Esophagus muscularis mucosa (tissue), 4 donors: ENCODE measurements at regions not wholly inside any gene's neighbourhood (a gene's known extent, or its start where the extent isn't known, plus 50 kb on each side); places are given as distances from the start of the nearest gene placed in this dataset.

Experiments used
- DNase-seq: peaks from one replicate; pipeline ENCODE4 v3.0.0-alpha.2; 2017; ENCODE audit errors: extremely low spot score
- H3K27ac ChIP-seq, 4 donors: fragments of 200-600 bp; sonication (generic); replicated peaks in 1 of 4; 1 replicate in 3 of 4; 2 replicates in 1 of 4; pipeline ENCODE4 v1.5.1; 2016 to 2019; ENCODE audit warnings: mild to moderate bottlenecking in 1 of 4
- H3K27me3 ChIP-seq, 4 donors: fragments of 200-600 bp; sonication (generic); one replicate each; pipeline versions ENCODE4 v1.5.1 to v1.6.0; 2016 to 2019
- H3K36me3 ChIP-seq, 4 donors: fragments of 200-600 bp; sonication (generic); one replicate each; pipeline ENCODE4 v1.5.1; 2016 to 2019
- H3K4me1 ChIP-seq, 4 donors: fragments of 200-600 bp; sonication (generic); one replicate each; pipeline ENCODE4 v1.5.1; 2016 to 2019
- H3K4me3 ChIP-seq, 4 donors: fragments of 200-600 bp; sonication (generic); 1 replicate in 2 of 4; 2 replicates in 2 of 4; pipeline ENCODE4 v1.5.1; 2016 to 2019; ENCODE audit warnings: mild to moderate bottlenecking in 4 of 4, moderate library complexity in 1 of 4
- H3K9me3 ChIP-seq, 4 donors: fragments of 200-600 bp; sonication (generic); 1 replicate in 3 of 4; 2 replicates in 1 of 4; pipeline ENCODE4 v1.5.1; 2016 to 2019
- CTCF ChIP-seq, 3 experiments: fragments of 200-600 bp in 2 of 3; fragments of 450-650 bp in 1 of 3; sonication (generic) in 2 of 3; IDR thresholded peaks; one replicate each; pipeline ENCODE4 v1.5.1; 2017 to 2019; ENCODE audit warnings: antibody characterized with exemption in 3 of 3, mild to moderate bottlenecking in 2 of 3, moderate library complexity in 1 of 3
- EP300 ChIP-seq: sonication (generic); formaldehyde crosslinking; IDR thresholded peaks from one replicate; pipeline ENCODE4 v1.6.1; 2017; ENCODE audit warnings: antibody characterized with exemption
- POLR2A ChIP-seq: fragments of 450-650 bp; IDR thresholded peaks from one replicate; pipeline ENCODE4 v1.6.1; 2017; ENCODE audit warnings: antibody characterized with exemption, moderate library complexity, mild to moderate bottlenecking, low read depth
- POLR2AphosphoS5 ChIP-seq, 2 donors: sonication (generic); formaldehyde crosslinking; IDR thresholded peaks; one replicate each; pipeline ENCODE4 v1.6.1; 2017; ENCODE audit warnings: antibody characterized with exemption in 2 of 2
- WGBS: methylation state at CpG from one replicate; pipeline ENCODE4 v1.1.5; 2018; 5-methylcytosine and 5-hydroxymethylcytosine counted together
- intact Hi-C: fragments of 100-400 bp; cut with DNase I; formaldehyde crosslinking; loops from one replicate; pipeline ENCODE4 v1.15.1; 2023

GRCh38 chr9:1698991-1699390 is 316.2 kb upstream of the SMARCA2 start:
- no peak overlapping the region for H3K4me3 ChIP-seq
- no peaks in the 10 kb centered on the region for H3K4me1 ChIP-seq
- H3K36me3 ChIP-seq, result no peaks in the 10 kb centered on the region
- no peaks in the 10 kb centered on the region for H3K27me3 ChIP-seq
- DNase-seq, result no peak
- intact Hi-C loops, result no loop called here
- no peak for TF ChIP-seq POLR2A
- no peak for TF ChIP-seq EP300
- 84% methylated on average over 5 of the region's 5 CpGs for whole genome bisulfite sequencing
- H3K27ac ChIP-seq, result no peak overlapping the region
- no peaks in the 10 kb centered on the region for H3K9me3 ChIP-seq

GRCh38 chr9:1701113-1701512 is 314.0 kb upstream of the SMARCA2 start:
- intact Hi-C loops, result no loop called here
- 88% methylated on average over 2 of the region's 2 CpGs for WGBS
- no peak for DNase-seq
- Histone ChIP-seq H3K27ac (no peak overlapping the region), H3K36me3 (no peaks in the 10 kb centered on the region), H3K4me1 (no peaks in the 10 kb centered on the region), H3K27me3 (no peaks in the 10 kb centered on the region), H3K4me3 (no peak overlapping the region), H3K9me3 (no peaks in the 10 kb centered on the region)
- TF ChIP-seq POLR2A (no peak), CTCF (IDR thresholded peaks at IDR 0.05) (no peak), EP300 (no peak), POLR2AphosphoS5 (IDR thresholded peaks at IDR 0.05) (no peak)

- H3K27me3 ChIP-seq, result no peaks in the 10 kb centered on the region
- TF ChIP-seq POLR2AphosphoS5 (IDR thresholded peaks at IDR 0.05) (no peak), POLR2A (no peak), CTCF (IDR thresholded peaks at IDR 0.05) (no peak), EP300 (no peak)
- no peaks in the 10 kb centered on the region for H3K9me3 ChIP-seq
- no peak for DNase-seq
- no peak overlapping the region for H3K4me3 ChIP-seq
- WGBS, result 66% methylated on average over 3 of the region's 3 CpGs
- intact Hi-C loops, result no loop called here
- no peak overlapping the region for H3K27ac ChIP-seq
- H3K36me3 ChIP-seq, result no peaks in the 10 kb centered on the region
- no peaks in the 10 kb centered on the region for H3K4me1 ChIP-seq
These were observed 312.4 kb upstream of the SMARCA2 start for GRCh38 chr9:1702701-1703100.

GRCh38 chr9:1707291-1707690 is 307.9 kb upstream of the SMARCA2 start:
- Histone ChIP-seq H3K36me3 (no peaks in the 10 kb centered on the region), H3K27me3 (peaks cover 0 to 6% (median 0%) of the 10 kb centered on the region in 4 donors), H3K27ac (no peak overlapping the region), H3K4me1 (no peaks in the 10 kb centered on the region), H3K4me3 (no peak overlapping the region), H3K9me3 (no peaks in the 10 kb centered on the region)
- intact Hi-C loops, result no loop called here
- WGBS, result 35% methylated on average over 1 of the region's 1 CpG
- no peak for TF ChIP-seq POLR2AphosphoS5 (IDR thresholded peaks at IDR 0.05)
- DNase-seq, result no peak

- H3K27me3 ChIP-seq, result peaks cover 0 to 6% (median 0%) of the 10 kb centered on the region in 4 donors
- TF ChIP-seq EP300, result no peak
- no peak for TF ChIP-seq CTCF (IDR thresholded peaks at IDR 0.05)
- TF ChIP-seq POLR2A, result no peak
- no peak for TF ChIP-seq POLR2AphosphoS5 (IDR thresholded peaks at IDR 0.05)
- H3K4me1 ChIP-seq, result no peaks in the 10 kb centered on the region
- DNase-seq, result no peak
- WGBS, result 85% methylated on average over 1 of the region's 1 CpG
- H3K27ac ChIP-seq, result no peak overlapping the region
- H3K36me3 ChIP-seq, result no peaks in the 10 kb centered on the region
- intact Hi-C loops, result no loop called here
- H3K4me3 ChIP-seq, result no peak overlapping the region
- no peaks in the 10 kb centered on the region for H3K9me3 ChIP-seq
These were observed 306.9 kb upstream of the SMARCA2 start for GRCh38 chr9:1708219-1708618.

- no peaks in the 10 kb centered on the region for H3K4me1 ChIP-seq
- WGBS, result 68% methylated on average over 1 of the region's 1 CpG
- intact Hi-C loops, result no loop called here
- no peak overlapping the region for H3K27ac ChIP-seq
- no peak overlapping the region for H3K4me3 ChIP-seq
- no peaks in the 10 kb centered on the region for H3K36me3 ChIP-seq
- DNase-seq, result no peak
- H3K9me3 ChIP-seq, result no peaks in the 10 kb centered on the region
- peaks cover 0 to 6% (median 0%) of the 10 kb centered on the region in 4 donors for H3K27me3 ChIP-seq
- TF ChIP-seq CTCF (IDR thresholded peaks at IDR 0.05) (peak in 1 of 3 experiments; percentile 13), POLR2AphosphoS5 (IDR thresholded peaks at IDR 0.05) (no peak)
These were observed 305.8 kb upstream of the SMARCA2 start for GRCh38 chr9:1709347-1709746.
